Suprapubic skin (tissue), 4 donors: ENCODE measurements at regions not wholly inside any gene's neighbourhood (a gene's known extent, or its start where the extent isn't known, plus 50 kb on each side); places are given as distances from the start of the nearest gene placed in this dataset.

Source experiments
- DNase-seq, 2 donors: peaks; one replicate each; pipeline ENCODE4 v3.0.0-alpha.2; 2019; ENCODE audit warnings: low spot score in 2 of 2
- H3K27ac ChIP-seq: fragments of 200-600 bp; sonication (generic); one replicate; pipeline ENCODE4 v1.5.1; 2019
- H3K27me3 ChIP-seq: fragments of 200-600 bp; sonication (generic); one replicate; pipeline ENCODE4 v1.5.1; 2019
- H3K36me3 ChIP-seq: fragments of 200-600 bp; sonication (generic); one replicate; pipeline ENCODE4 v1.5.1; 2019
- H3K4me1 ChIP-seq: fragments of 200-600 bp; sonication (generic); one replicate; pipeline ENCODE4 v1.5.1; 2019
- H3K4me3 ChIP-seq: fragments of 200-600 bp; sonication (generic); one replicate; pipeline ENCODE4 v1.5.1; 2019; ENCODE audit warnings: mild to moderate bottlenecking
- H3K9me3 ChIP-seq: fragments of 200-600 bp; sonication (generic); one replicate; pipeline ENCODE4 v1.5.1; 2019
- EP300 ChIP-seq: sonication (generic); formaldehyde crosslinking; IDR thresholded peaks from one replicate; pipeline ENCODE4 v1.6.1; 2017; ENCODE audit warnings: antibody characterized with exemption
- POLR2A ChIP-seq, 2 donors: fragments of 450-650 bp; IDR thresholded peaks; one replicate each; pipeline ENCODE4 v1.6.1; 2017; ENCODE audit warnings: antibody characterized with exemption in 2 of 2, mild to moderate bottlenecking in 2 of 2, moderate library complexity in 2 of 2
- POLR2AphosphoS5 ChIP-seq, 3 donors: sonication (generic); formaldehyde crosslinking; IDR thresholded peaks; one replicate each; pipeline ENCODE4 v1.6.1; 2017; ENCODE audit warnings: antibody characterized with exemption in 3 of 3
- WGBS: methylation state at CpG from one replicate; pipeline ENCODE4 v1.1.5; 2018; 5-methylcytosine and 5-hydroxymethylcytosine counted together
- TF ChIP-seq, protein P1 (sequence below), 2 donors: fragments of 200-600 bp in 1 of 2; fragments of 450-650 bp in 1 of 2; sonication (generic) in 1 of 2; IDR thresholded peaks; one replicate each; pipeline ENCODE4 v1.5.1; 2016 to 2019; ENCODE audit warnings: antibody characterized with exemption in 2 of 2, mild to moderate bottlenecking in 1 of 2, moderate library complexity in 1 of 2

DNA sequence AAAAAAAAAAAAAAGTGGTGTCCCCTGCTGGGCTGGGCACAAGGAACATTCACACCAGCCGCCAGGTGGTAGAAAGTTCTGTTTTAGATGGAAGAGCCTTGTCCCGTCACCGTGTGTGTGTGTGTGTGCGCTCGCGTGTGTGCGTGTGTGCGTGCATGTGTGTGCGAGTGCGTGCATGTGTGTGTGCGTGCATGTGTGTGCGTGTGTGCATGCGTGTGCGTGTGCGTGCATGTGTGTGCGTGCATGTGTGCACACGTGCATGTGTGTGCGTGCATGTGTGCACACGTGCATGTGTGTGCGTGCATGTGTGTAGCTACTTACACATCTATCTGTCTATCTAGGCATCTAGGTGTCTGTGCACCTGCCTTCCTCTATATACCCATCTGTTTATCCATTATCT, 491.7 kb downstream of the NPHP4 start:
- no peak for DNase-seq
- no peaks in the 10 kb centered on the region for H3K9me3 ChIP-seq
- peaks cover 36% of the 10 kb centered on the region for H3K4me1 ChIP-seq
- H3K27ac ChIP-seq = no peak overlapping the region
- WGBS = 92% methylated on average over 20 of the region's 20 CpGs
- peaks cover 26% of the 10 kb centered on the region for H3K27me3 ChIP-seq
- no peak for TF ChIP-seq POLR2A (IDR thresholded peaks at IDR 0.05)
- TF ChIP-seq, protein P1, sequence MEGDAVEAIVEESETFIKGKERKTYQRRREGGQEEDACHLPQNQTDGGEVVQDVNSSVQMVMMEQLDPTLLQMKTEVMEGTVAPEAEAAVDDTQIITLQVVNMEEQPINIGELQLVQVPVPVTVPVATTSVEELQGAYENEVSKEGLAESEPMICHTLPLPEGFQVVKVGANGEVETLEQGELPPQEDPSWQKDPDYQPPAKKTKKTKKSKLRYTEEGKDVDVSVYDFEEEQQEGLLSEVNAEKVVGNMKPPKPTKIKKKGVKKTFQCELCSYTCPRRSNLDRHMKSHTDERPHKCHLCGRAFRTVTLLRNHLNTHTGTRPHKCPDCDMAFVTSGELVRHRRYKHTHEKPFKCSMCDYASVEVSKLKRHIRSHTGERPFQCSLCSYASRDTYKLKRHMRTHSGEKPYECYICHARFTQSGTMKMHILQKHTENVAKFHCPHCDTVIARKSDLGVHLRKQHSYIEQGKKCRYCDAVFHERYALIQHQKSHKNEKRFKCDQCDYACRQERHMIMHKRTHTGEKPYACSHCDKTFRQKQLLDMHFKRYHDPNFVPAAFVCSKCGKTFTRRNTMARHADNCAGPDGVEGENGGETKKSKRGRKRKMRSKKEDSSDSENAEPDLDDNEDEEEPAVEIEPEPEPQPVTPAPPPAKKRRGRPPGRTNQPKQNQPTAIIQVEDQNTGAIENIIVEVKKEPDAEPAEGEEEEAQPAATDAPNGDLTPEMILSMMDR (IDR thresholded peaks at IDR 0.05) = no peak
- no peak for TF ChIP-seq POLR2AphosphoS5 (IDR thresholded peaks at IDR 0.05)
- TF ChIP-seq EP300 = no peak
- no peaks in the 10 kb centered on the region for H3K36me3 ChIP-seq
- no peak overlapping the region for H3K4me3 ChIP-seq

DNA sequence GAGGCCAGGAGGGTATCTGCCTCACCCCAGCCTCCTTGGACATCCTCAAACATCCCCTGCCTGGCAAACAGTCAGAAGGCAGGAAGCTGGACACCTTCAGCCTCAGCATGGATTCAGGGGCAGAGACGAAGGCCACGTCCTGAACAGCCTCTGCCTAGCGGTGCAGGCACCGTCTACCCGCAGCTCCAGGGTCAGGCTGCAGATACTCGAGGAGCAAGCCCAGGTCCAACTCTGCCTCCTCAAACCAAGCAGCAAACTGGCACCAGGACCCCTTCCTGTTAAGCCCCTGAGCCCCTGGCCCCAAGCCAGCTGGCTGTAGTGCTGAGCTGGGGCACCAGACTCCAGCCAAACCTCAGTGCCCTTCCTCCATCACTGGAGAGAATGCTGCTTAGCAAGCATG, 494.7 kb downstream of the NPHP4 start:
- peaks cover 27% of the 10 kb centered on the region for H3K4me1 ChIP-seq
- no peaks in the 10 kb centered on the region for H3K9me3 ChIP-seq
- no peak overlapping the region for H3K4me3 ChIP-seq
- no peaks in the 10 kb centered on the region for H3K36me3 ChIP-seq
- TF ChIP-seq EP300 (no peak), POLR2A (IDR thresholded peaks at IDR 0.05) (no peak), POLR2AphosphoS5 (IDR thresholded peaks at IDR 0.05) (no peak)
- TF ChIP-seq, protein P1 (IDR thresholded peaks at IDR 0.05) = no peak
- peaks cover 33% of the 10 kb centered on the region for H3K27me3 ChIP-seq
- WGBS = no CpG with 5 or more reads among the region's 6 CpGs
- no peak overlapping the region for H3K27ac ChIP-seq
- no peak for DNase-seq

DNA sequence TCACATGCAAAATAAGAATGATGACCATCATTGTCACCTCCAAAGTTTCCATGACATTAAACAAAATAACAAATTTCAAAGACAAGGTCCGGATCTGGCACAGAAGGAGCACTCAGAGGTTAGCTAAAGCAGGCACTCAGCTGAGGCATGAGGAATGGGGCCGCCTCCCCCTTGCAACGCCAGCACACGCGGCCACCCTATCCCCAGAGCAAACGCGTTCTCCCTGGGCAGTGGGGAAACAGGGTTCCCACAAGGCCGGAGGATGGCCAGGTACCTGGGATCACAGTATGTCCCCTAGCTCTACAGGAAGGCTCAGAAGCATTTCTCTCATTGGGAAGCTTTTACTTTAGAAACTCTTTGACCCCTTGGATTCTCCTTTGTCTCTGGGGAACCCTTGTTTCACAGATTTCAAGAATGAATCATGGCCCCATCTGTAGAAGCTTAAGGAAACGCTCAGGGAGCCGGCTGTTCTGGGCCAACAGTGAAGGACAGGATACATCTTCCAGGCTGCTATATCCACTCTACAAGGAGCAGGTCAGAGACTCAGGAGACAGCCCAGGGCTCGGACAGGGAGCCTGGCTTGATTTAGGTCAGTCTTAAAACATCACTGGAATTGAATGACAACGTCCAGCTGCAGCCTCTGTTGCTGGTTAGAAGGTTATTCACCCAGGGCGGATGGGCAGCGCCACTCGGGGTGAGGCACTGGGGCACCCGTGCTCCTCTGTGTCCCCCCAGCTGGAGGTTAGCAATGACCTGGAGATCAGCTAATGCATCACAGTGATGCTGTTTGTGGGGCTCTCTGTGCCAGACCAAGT, 496.4 kb downstream of the NPHP4 start:
- no peaks in the 10 kb centered on the region for H3K36me3 ChIP-seq
- WGBS = 76% methylated on average over 16 of the region's 16 CpGs
- peaks cover 33% of the 10 kb centered on the region for H3K27me3 ChIP-seq
- no peak overlapping the region for H3K4me3 ChIP-seq
- DNase-seq = no peak
- H3K9me3 ChIP-seq = no peaks in the 10 kb centered on the region
- H3K27ac ChIP-seq = no peak overlapping the region
- no peak for TF ChIP-seq POLR2A (IDR thresholded peaks at IDR 0.05)
- TF ChIP-seq, protein P1 (IDR thresholded peaks at IDR 0.05) = no peak
- no peak for TF ChIP-seq POLR2AphosphoS5 (IDR thresholded peaks at IDR 0.05)
- TF ChIP-seq EP300 = no peak
- peaks cover 36% of the 10 kb centered on the region for H3K4me1 ChIP-seq

GRCh38 chr1:5494518-5494917, 497.7 kb downstream of the NPHP4 start:
- no peak for TF ChIP-seq POLR2AphosphoS5 (IDR thresholded peaks at IDR 0.05)
- TF ChIP-seq, protein P1 (IDR thresholded peaks at IDR 0.05) = no peak
- no peak for TF ChIP-seq POLR2A (IDR thresholded peaks at IDR 0.05)
- no peak for TF ChIP-seq EP300
- Histone ChIP-seq H3K4me1 (peaks cover 36% of the 10 kb centered on the region), H3K36me3 (no peaks in the 10 kb centered on the region), H3K4me3 (no peak overlapping the region), H3K9me3 (no peaks in the 10 kb centered on the region), H3K27me3 (peaks cover 33% of the 10 kb centered on the region), H3K27ac (peak overlapping the region; percentile 56)
- 54% methylated on average over 7 of the region's 7 CpGs for WGBS
- DNase-seq = no peak

DNA sequence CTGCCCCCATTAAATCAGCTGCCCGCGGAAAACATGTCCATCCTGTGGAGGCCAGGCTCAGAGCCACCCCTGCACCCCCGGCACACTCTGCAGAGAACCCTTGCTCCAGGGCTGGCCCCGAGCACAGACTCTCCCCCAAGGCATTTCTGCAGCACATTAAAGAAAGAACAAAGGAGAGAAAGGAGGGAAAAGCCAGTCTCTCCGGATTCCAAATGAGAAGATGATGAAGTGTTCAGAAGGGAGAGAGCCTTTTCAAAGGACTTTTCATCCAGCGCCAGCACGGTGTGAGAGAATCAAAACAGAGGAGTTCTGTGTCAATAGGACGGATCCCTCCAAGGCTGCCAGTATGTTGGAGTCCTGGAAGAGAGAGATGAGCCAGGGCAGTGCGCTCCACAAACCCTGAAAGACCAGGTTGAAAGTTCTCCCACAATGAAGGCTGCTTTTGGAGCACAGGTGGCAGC, 498.3 kb downstream of the NPHP4 start:
- no peak for DNase-seq
- peaks cover 33% of the 10 kb centered on the region for H3K27me3 ChIP-seq
- peak overlapping the region; percentile 59 for H3K27ac ChIP-seq
- H3K4me3 ChIP-seq = no peak overlapping the region
- TF ChIP-seq POLR2A (IDR thresholded peaks at IDR 0.05) = no peak
- TF ChIP-seq, protein P1 (IDR thresholded peaks at IDR 0.05) = no peak
- TF ChIP-seq EP300 = no peak
- TF ChIP-seq POLR2AphosphoS5 (IDR thresholded peaks at IDR 0.05) = no peak
- H3K36me3 ChIP-seq = no peaks in the 10 kb centered on the region
- H3K4me1 ChIP-seq = peaks cover 36% of the 10 kb centered on the region
- no peaks in the 10 kb centered on the region for H3K9me3 ChIP-seq
- whole genome bisulfite sequencing = 33% methylated on average over 9 of the region's 9 CpGs
